K562 (cell line): ENCODE measurements at regions not wholly inside any gene's neighbourhood (a gene's known extent, or its start where the extent isn't known, plus 50 kb on each side); places are given as distances from the start of the nearest gene placed in this dataset.

ENCODE experiments used
- CREBBP ChIP-seq: IDR thresholded peaks from one replicate; pipeline ENCODE4 v1.6.1; 2012; ENCODE audit warnings: low read depth, mild to moderate bottlenecking, control low read depth, inconsistent platforms, low read length
- ELF4 ChIP-seq: fragments of 450-650 bp; formaldehyde crosslinking; IDR thresholded peaks from 2 replicates; pipeline ENCODE4 v1.4.0; 2022; ENCODE audit warnings: missing genetic modification characterization
- FOSL1 ChIP-seq: fragments of 200-800 bp; sonication (Bioruptor generic); conservative IDR thresholded peaks from 2 replicates; pipeline ENCODE4 v1.6.1; 2016; ENCODE audit warnings: missing genetic modification characterization, missing compliant biosample characterization
- FOXA3 ChIP-seq, 2 experiments: fragments of 450-650 bp in 1 of 2; sonication (generic) in 1 of 2; formaldehyde crosslinking; IDR thresholded peaks in 1 of 2; conservative IDR thresholded peaks in 1 of 2; 2 replicates each; pipeline versions ENCODE4 v1.4.0 to v1.8.0; 2020 to 2022; ENCODE audit warnings: mild to moderate bottlenecking in 2 of 2, missing genetic modification reagents in 1 of 2
- HDAC6 ChIP-seq: IDR thresholded peaks from 2 replicates; pipeline ENCODE4 v1.6.1; 2012; ENCODE audit warnings: low read depth, mild to moderate bottlenecking, control low read depth, inconsistent platforms, low read length, moderate library complexity
- LARP7 ChIP-seq: fragments of 450-650 bp; IDR thresholded peaks from 2 replicates; pipeline ENCODE4 v1.6.1; 2016
- NR1H2 ChIP-seq: sonication (generic); formaldehyde crosslinking; IDR thresholded peaks from 2 replicates; pipeline ENCODE4 v1.4.0; 2020; ENCODE audit warnings: mild to moderate bottlenecking, missing genetic modification reagents
- POLR2AphosphoS5 ChIP-seq: IDR thresholded peaks from 2 replicates; pipeline ENCODE4 v1.6.1; 2011; ENCODE audit warnings: mild to moderate bottlenecking, low read depth, low read length, moderate library complexity; ENCODE audit not compliant: control insufficient read depth, insufficient read depth
- POLR3G ChIP-seq: IDR thresholded peaks from 2 replicates; pipeline ENCODE4 v1.6.1; 2011; ENCODE audit not compliant: insufficient read length, insufficient replicate concordance; ENCODE audit errors: extremely low read depth
- RBM34 ChIP-seq: fragments of 200-400 bp; formaldehyde crosslinking; IDR thresholded peaks from 2 replicates; pipeline ENCODE4 v1.6.1; 2018; ENCODE audit warnings: low read length, borderline replicate concordance; ENCODE audit not compliant: insufficient read depth
- SP2 ChIP-seq: IDR thresholded peaks from 2 replicates; pipeline ENCODE4 v1.6.1; 2011; ENCODE audit warnings: mild to moderate bottlenecking, low read depth, low read length, moderate library complexity; ENCODE audit not compliant: poor library complexity, severe bottlenecking; ENCODE audit errors: extremely low read depth
- TEAD2 ChIP-seq: fragments of 450-650 bp; IDR thresholded peaks from 2 replicates; pipeline ENCODE4 v1.6.1; 2016; ENCODE audit warnings: missing genetic modification characterization, control low read depth, missing compliant biosample characterization
- ZBTB12 ChIP-seq: fragments of 250-450 bp; sonication (Bioruptor Pico); IDR thresholded peaks from 2 replicates; pipeline ENCODE4 v1.4.0; 2020
- ZBTB49 ChIP-seq: sonication (generic); formaldehyde crosslinking; IDR thresholded peaks from 2 replicates; pipeline ENCODE4 v1.8.0; 2022; ENCODE audit warnings: missing genetic modification reagents, mild to moderate bottlenecking, borderline replicate concordance
- ZNF134 ChIP-seq: fragments of 250-450 bp; sonication (Bioruptor Pico); conservative IDR thresholded peaks from 2 replicates; pipeline ENCODE4 v1.4.0; 2020
- ZNF140 ChIP-seq: fragments of 250-450 bp; sonication (Bioruptor Pico); IDR thresholded peaks from 2 replicates; pipeline ENCODE4 v1.8.0; 2021; ENCODE audit warnings: moderate library complexity, mild to moderate bottlenecking, inconsistent platforms
- ZNF146 ChIP-seq: IDR thresholded peaks from one replicate; pipeline ENCODE4 v1.6.1; 2018; ENCODE audit warnings: missing compliant biosample characterization; ENCODE audit not compliant: unreplicated experiment
- ZNF584 ChIP-seq: fragments of 200-800 bp; sonication (Bioruptor generic); IDR thresholded peaks from 2 replicates; pipeline ENCODE4 v1.6.1; 2016; ENCODE audit warnings: low read depth, mild to moderate bottlenecking, missing genetic modification characterization, missing compliant biosample characterization
- ZNF707 ChIP-seq: fragments of 250-450 bp; sonication (Bioruptor Pico); conservative IDR thresholded peaks from 2 replicates; pipeline ENCODE4 v1.8.0; 2022; ENCODE audit warnings: inconsistent platforms, mild to moderate bottlenecking, moderate library complexity
- ZNF79 ChIP-seq: fragments of 250-450 bp; sonication (Bioruptor Pico); IDR thresholded peaks from 2 replicates; pipeline ENCODE4 v1.4.0; 2020; ENCODE audit warnings: low read depth, mild to moderate bottlenecking, moderate library complexity
- TF ChIP-seq, protein P1 (sequence below): sonication (generic); formaldehyde crosslinking; IDR thresholded peaks from 2 replicates; pipeline ENCODE4 v1.8.1; 2022; ENCODE audit warnings: missing genetic modification reagents
- TF ChIP-seq, protein P2 (sequence below): fragments of 450-650 bp; formaldehyde crosslinking; IDR thresholded peaks from 2 replicates; pipeline ENCODE4 v1.4.0; 2020; ENCODE audit warnings: mild to moderate bottlenecking, moderate library complexity

DNA sequence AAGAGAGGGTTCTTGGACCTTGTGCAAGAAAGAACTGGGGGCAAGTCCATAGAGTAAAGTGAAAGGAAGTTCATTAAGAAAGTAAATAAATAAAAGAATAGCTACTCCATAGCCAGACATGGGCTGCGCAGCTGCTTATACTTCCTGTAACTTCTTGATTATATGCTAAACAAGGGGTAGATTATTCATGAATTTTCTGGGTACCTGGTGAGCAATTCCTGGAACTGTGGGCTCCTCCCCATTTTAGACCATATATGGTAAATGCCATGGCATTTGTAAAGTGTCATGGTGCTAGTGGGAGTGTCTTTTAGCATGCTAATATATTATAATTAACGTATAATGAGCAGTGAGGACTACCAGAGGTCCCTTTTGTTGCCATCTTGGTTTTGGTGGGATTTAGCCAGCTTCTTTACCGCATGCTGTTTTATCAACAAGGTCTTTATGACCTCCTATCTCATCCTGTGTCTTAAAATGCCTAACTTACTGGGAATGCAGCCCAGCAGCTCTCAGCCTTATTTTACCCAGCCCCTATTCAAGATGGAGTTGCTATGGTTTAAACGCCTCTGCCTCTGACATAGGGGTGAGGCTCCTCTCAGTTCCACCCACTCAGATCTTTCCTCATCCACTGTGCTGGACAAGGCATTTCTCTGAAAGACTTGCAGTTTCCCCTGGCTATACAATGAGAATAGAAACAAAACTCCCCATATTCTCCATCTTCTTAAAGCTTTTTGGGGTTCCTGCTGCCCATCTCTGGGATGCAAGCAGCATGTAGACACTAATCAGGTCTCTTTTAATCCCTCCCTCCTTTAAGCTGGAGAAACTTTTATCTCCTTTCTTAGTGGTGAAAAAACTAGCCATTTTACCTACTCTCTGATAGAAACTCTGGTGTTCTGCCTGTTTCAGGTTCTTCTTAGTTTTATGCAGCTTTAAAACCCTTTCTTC is 91.2 kb downstream of the ARRDC3 start (continued):
- peak; percentile 79 for TF ChIP-seq ZBTB12 (CRISPR knock-in tag)
- peak; percentile 94 for TF ChIP-seq ZNF584 (CRISPR knock-in tag)
- TF ChIP-seq, protein P1, sequence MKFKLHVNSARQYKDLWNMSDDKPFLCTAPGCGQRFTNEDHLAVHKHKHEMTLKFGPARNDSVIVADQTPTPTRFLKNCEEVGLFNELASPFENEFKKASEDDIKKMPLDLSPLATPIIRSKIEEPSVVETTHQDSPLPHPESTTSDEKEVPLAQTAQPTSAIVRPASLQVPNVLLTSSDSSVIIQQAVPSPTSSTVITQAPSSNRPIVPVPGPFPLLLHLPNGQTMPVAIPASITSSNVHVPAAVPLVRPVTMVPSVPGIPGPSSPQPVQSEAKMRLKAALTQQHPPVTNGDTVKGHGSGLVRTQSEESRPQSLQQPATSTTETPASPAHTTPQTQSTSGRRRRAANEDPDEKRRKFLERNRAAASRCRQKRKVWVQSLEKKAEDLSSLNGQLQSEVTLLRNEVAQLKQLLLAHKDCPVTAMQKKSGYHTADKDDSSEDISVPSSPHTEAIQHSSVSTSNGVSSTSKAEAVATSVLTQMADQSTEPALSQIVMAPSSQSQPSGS (CRISPR knock-in tag): no peak
- no peak for TF ChIP-seq ZBTB49 (CRISPR knock-in tag)
- no peak for TF ChIP-seq RBM34
- TF ChIP-seq ELF4 (CRISPR knock-in tag): no peak
- TF ChIP-seq ZNF79 (CRISPR knock-in tag): peak; percentile 94
- TF ChIP-seq HDAC6: no peak
- no peak for TF ChIP-seq NR1H2 (CRISPR knock-in tag)
- no peak for TF ChIP-seq LARP7
- TF ChIP-seq FOXA3 (CRISPR knock-in tag; conservative IDR thresholded peaks at IDR 0.05 in 1 of 2, IDR thresholded peaks at IDR 0.05 in 1 of 2): no peak
- TF ChIP-seq TEAD2 (tag): peak; percentile 94
- TF ChIP-seq, protein P2, sequence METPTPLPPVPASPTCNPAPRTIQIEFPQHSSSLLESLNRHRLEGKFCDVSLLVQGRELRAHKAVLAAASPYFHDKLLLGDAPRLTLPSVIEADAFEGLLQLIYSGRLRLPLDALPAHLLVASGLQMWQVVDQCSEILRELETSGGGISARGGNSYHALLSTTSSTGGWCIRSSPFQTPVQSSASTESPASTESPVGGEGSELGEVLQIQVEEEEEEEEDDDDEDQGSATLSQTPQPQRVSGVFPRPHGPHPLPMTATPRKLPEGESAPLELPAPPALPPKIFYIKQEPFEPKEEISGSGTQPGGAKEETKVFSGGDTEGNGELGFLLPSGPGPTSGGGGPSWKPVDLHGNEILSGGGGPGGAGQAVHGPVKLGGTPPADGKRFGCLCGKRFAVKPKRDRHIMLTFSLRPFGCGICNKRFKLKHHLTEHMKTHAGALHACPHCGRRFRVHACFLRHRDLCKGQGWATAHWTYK (CRISPR knock-in tag): peak; percentile 98
- TF ChIP-seq ZNF707: no peak; the same call in 1 of the 2 replicates
- TF ChIP-seq ZNF134: peak; percentile 80
- TF ChIP-seq ZNF140 (CRISPR knock-in tag): no peak
- TF ChIP-seq CREBBP: no peak
- TF ChIP-seq FOSL1 (tag): 0 out of 2 replicates have a peak, but pooled peaks have one; percentile 25
- no peak for TF ChIP-seq ZNF146 (CRISPR knock-in tag)
- no peak for TF ChIP-seq POLR2AphosphoS5
- no peak for TF ChIP-seq POLR3G
- no peak for TF ChIP-seq SP2
